WI38 (cell line): ENCODE measurements at regions not wholly inside any gene's neighbourhood (a gene's known extent, or its start where the extent isn't known, plus 50 kb on each side); places are given as distances from the start of the nearest gene placed in this dataset.

Source experiments
- H3K4me3 ChIP-seq: 2 replicates; pipeline ENCODE4 v1.5.1; 2011; ENCODE audit warnings: low read depth, mild to moderate bottlenecking, control low read depth, low read length
- TF ChIP-seq, protein P1 (sequence below): IDR thresholded peaks from 2 replicates; pipeline ENCODE4 v1.5.1; 2012; ENCODE audit warnings: low read depth, mild to moderate bottlenecking, control low read depth, low read length

DNA sequence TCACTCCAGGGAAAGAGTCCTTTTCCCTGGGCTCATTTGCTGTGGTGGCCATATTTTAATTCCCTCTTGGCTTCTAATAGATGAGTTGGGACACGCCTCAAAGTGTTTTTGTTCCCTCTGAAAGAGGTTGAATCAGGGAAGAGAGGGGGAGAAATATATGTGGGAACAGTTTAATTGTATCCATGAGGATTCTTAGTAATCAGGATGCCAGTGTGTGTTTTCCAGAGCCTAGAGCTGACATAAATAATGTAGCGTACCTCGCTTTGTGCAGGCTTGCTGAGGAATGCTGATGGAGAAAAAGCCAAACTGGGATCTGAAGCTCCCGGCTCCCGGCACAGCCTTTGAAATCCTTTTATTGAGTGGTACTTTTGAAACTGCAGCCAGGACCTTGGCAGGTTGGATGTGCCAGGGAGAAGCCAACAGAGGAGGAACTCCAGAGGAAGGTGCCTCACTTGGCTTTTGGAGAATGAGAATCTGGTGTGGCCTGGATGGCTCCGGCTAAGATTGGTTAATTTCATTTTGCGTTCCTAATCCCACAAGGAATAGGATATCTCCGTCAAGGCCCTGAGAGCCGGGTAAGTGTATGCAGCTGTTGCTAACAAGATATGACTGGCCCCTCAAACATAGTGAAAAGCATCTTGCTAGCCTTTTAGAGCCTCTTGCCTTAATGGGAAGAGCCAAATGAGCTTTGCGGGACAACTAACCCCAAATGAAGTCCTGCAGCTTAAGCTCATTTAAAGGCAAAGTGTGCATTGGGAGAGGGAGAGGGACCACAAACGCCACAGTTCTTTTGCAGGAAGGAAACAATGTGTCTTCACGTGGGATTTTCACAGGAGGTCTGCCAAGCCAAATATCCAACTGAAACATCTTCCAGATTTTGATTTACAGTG lies 471.1 kb upstream of the WWC1 start:
- TF ChIP-seq, protein P1, sequence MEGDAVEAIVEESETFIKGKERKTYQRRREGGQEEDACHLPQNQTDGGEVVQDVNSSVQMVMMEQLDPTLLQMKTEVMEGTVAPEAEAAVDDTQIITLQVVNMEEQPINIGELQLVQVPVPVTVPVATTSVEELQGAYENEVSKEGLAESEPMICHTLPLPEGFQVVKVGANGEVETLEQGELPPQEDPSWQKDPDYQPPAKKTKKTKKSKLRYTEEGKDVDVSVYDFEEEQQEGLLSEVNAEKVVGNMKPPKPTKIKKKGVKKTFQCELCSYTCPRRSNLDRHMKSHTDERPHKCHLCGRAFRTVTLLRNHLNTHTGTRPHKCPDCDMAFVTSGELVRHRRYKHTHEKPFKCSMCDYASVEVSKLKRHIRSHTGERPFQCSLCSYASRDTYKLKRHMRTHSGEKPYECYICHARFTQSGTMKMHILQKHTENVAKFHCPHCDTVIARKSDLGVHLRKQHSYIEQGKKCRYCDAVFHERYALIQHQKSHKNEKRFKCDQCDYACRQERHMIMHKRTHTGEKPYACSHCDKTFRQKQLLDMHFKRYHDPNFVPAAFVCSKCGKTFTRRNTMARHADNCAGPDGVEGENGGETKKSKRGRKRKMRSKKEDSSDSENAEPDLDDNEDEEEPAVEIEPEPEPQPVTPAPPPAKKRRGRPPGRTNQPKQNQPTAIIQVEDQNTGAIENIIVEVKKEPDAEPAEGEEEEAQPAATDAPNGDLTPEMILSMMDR: no peak
- no peak overlapping the region for H3K4me3 ChIP-seq

DNA sequence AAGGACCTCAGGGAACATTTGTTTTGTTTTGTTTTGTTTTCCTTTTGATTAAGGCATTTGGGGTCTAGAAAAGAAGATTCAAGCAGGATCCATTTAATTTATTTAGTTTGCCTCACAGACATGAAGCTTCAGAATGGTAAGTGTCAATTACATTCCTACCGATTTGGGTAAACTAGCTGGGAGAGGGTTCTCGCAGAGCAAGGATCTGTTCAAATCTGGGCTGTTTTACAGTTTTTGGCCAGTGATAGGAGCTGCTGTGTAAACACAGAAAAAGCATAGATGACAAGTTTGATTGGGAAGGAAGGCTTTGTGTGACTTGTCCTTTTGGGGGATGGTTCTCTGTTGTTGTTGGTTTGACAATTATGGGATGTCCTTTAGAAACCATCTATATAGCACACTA lies 470.3 kb upstream of the WWC1 start:
- TF ChIP-seq, protein P1: no peak
- H3K4me3 ChIP-seq: no peak overlapping the region

DNA sequence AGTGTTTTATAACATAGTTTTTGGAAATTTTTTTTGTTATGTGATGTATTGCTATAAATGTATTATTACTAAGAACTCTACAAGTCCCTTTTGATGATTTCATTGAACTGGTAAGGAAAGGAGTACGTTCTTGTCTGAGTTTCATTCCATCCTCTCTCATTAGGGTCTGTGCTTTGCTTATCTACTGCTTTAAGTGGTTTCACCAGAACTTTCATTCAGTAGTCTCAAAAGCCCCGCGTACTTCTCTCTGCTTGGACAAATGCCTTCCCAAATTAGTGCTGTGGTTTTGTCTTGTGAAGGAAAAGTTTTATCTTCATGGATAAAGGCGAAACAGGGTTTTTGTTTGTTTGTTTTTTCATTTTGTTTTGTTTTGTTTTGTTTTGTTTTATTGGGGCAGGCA lies 469.8 kb upstream of the WWC1 start:
- TF ChIP-seq, protein P1: no peak
- H3K4me3 ChIP-seq: no peak overlapping the region

DNA sequence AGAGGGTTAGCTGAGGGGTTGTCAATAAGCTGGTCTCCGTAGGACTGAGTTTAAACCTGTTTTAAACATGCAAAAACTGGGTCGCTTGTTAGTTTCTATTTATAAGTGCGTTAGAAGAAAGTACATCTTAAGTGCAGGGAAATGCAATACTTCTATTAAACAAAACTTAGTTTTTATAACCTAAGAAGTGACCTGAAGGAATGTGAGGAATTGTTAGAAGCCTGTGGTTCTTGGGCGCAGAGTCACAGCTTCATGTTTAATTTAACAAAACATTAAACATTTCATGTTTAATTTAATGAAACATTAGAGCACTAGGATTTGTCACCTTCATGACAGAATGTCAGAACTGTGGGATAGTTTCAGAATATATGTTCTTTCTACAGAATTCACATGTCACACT lies 469.2 kb upstream of the WWC1 start:
- TF ChIP-seq, protein P1: no peak
- H3K4me3 ChIP-seq: no peak overlapping the region

DNA sequence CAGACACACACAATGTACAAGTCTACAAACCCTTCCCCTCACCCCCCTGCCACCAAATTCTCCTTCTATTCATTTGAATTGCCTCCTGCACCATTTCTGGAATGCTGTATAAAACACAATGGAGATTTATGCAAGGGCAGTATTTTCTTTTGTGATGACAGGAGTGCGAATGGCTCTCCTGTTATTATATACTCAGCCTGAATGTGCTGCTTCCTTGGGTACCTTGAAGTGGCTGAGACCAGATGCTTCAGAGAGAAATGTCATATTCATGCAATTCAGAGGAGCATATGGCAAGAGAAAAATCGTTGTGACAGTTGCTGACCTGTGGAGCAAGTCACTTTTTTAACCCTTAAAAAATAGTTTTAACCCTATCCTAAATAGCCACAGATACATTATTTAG lies 468.0 kb upstream of the WWC1 start:
- TF ChIP-seq, protein P1: no peak
- H3K4me3 ChIP-seq: no peak overlapping the region

DNA sequence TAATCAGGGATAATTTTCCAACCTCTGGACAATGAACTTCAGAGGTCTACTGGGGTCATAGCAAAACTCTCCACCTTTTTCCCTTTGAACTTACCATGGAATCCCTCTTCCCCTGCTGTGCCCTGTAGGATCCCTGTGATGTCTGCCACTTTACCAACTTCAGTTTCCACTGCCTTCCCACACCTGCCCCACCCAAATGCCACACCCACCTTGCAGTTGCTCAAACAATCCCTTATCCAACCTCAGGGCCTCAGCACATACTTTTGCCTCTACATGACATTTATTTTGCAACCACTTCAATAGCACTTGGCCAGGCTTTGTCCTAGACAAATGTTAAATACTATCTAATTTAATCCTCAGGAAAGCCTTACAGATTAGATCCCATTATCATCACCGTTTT lies 463.7 kb upstream of the WWC1 start:
- no peak overlapping the region for H3K4me3 ChIP-seq
- TF ChIP-seq, protein P1: no peak

DNA sequence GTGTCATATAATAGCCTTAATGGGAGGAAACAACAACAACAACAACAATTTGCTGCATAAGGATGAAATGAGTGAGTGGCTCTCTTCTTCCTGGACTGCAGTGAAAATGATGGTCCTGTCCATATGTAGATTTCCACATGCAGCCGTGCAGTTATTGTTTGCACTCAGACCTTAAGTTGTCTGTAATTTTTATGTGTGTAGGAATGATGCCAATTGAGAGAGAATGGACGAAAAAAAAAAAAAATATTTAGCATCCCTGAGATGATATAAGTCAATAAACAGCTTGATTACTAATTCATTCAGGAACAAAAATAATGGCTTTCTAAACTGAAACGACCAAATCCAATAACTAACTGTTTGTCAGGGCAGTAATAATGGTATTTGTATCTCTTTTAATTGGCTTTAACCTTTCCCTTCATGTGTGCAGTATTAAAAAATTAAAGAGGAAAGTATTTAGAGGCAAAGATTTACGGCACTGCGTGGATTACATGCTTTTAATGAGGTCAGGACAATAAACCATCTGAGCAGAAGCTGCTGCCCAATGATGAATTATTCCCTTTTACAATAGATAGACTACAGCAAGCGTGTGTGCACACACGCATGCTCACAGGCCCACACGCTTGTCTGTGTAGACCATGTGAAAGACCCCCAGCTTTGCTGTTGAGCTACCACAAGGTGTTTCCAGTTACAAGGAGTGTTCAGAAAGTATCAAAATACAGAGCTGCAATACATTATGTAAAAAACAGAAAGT lies 459.5 kb upstream of the WWC1 start:
- TF ChIP-seq, protein P1: no peak
- no peak overlapping the region for H3K4me3 ChIP-seq
